SH-SY5Y (cell line): ENCODE measurements at regions not wholly inside any gene's neighbourhood (a gene's known extent, or its start where the extent isn't known, plus 50 kb on each side); places are given as distances from the start of the nearest gene placed in this dataset.

Source experiments
- GATA2 ChIP-seq: IDR thresholded peaks from 2 replicates; pipeline ENCODE4 v1.6.1; 2011; ENCODE audit warnings: mild to moderate bottlenecking, low read depth, low read length
- GATA3 ChIP-seq: IDR thresholded peaks from 2 replicates; pipeline ENCODE4 v1.6.1; 2011; ENCODE audit warnings: low read depth, mild to moderate bottlenecking, low read length, moderate library complexity

GRCh38 chr16:73151941-73152340 is 104.0 kb upstream of the ZFHX3 start:
- TF ChIP-seq GATA2: no peak
- no peak for TF ChIP-seq GATA3
